Endodermal cell (in vitro differentiated cells): ENCODE measurements at regions not wholly inside any gene's neighbourhood (a gene's known extent, or its start where the extent isn't known, plus 50 kb on each side); places are given as distances from the start of the nearest gene placed in this dataset.

ENCODE experiments used
- DNase-seq: peaks from one replicate; pipeline ENCODE4 v3.0.0-alpha.2; 2017
- H3K27ac ChIP-seq: 2 replicates; pipeline ENCODE4 v1.5.1; 2013; ENCODE audit warnings: mild to moderate bottlenecking, low read depth, low read length, moderate library complexity
- H3K27me3 ChIP-seq: 2 replicates; pipeline ENCODE4 v1.6.1; 2013; ENCODE audit warnings: mild to moderate bottlenecking, low read length, moderate library complexity; ENCODE audit not compliant: insufficient read depth, control insufficient read depth, poor library complexity, severe bottlenecking
- H3K36me3 ChIP-seq: 2 replicates; pipeline ENCODE4 v1.7.0; 2013; ENCODE audit warnings: mild to moderate bottlenecking, low read length, moderate library complexity; ENCODE audit not compliant: control insufficient read depth, insufficient read depth
- H3K4me1 ChIP-seq: one replicate; pipeline ENCODE4 v1.7.0; 2013; ENCODE audit warnings: low read length; ENCODE audit not compliant: control insufficient read depth, insufficient read depth
- H3K4me3 ChIP-seq: 2 replicates; pipeline ENCODE4 v1.5.1; 2013; ENCODE audit warnings: mild to moderate bottlenecking, low read length, moderate library complexity
- H3K9ac ChIP-seq: 2 replicates; pipeline ENCODE4 v1.6.1; 2013; ENCODE audit warnings: mild to moderate bottlenecking, low read length, moderate library complexity; ENCODE audit not compliant: poor library complexity, severe bottlenecking; ENCODE audit errors: extremely low read depth
- H3K9me3 ChIP-seq: 2 replicates; pipeline ENCODE4 v1.6.1; 2013; ENCODE audit warnings: mild to moderate bottlenecking, low read length, moderate library complexity; ENCODE audit not compliant: control insufficient read depth
- H3K27ac Mint-ChIP-seq: 2 replicates; pipeline ENCODE4 v1.8.0; 2020; ENCODE audit warnings: mixed read lengths
- H3K27me3 Mint-ChIP-seq: 2 replicates; pipeline ENCODE4 v1.8.0; 2021; ENCODE audit warnings: mild to moderate bottlenecking, mixed read lengths; ENCODE audit not compliant: insufficient read depth
- H3K36me3 Mint-ChIP-seq: 2 replicates; pipeline ENCODE4 v1.8.0; 2020; ENCODE audit warnings: low read depth, mixed read lengths
- H3K4me1 Mint-ChIP-seq: 2 replicates; pipeline ENCODE4 v1.8.0; 2020; ENCODE audit warnings: mixed read lengths
- H3K4me3 Mint-ChIP-seq: 2 replicates; pipeline ENCODE4 v1.8.0; 2020; ENCODE audit warnings: mild to moderate bottlenecking, moderate library complexity, mixed read lengths
- H3K9me3 Mint-ChIP-seq: 2 replicates; pipeline ENCODE4 v1.8.0; 2020; ENCODE audit warnings: mild to moderate bottlenecking, mixed read lengths
- WGBS, 2 experiments: methylation state at CpG; one replicate each; pipeline versions ENCODE4 v1.1.5 to v1.1.7; 2013; ENCODE audit warnings: missing lambda C conversion rate in 2 of 2, mixed read lengths in 1 of 2; ENCODE audit not compliant: insufficient coverage in 1 of 2, insufficient read length in 1 of 2; 5-methylcytosine and 5-hydroxymethylcytosine counted together
- TF ChIP-seq, protein P1 (sequence below): fragments of 200-600 bp; sonication (generic); conservative IDR thresholded peaks from 2 replicates; pipeline ENCODE4 v1.5.0; 2021; ENCODE audit warnings: antibody characterized with exemption, mild to moderate bottlenecking

DNA sequence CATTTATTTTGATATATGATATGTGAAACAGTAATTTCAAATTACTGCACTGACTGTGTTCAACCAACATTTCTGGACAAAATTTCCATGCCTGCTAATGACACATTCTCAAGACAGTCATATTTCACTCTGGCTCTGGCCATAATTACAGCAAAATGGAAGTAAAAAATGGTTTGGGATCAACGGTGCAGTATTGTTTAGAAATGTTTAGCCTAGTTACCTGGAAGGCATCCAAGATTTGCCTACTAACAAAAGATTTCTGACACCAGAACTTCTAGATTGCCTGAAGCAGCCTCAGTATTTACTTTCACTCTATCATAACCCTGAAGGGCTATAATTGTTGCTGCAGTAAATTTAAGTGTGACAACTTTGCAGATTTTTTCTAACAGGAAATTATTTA, 416.3 kb downstream of the PCDH10 start:
- H3K27ac Mint-ChIP-seq, result no peak overlapping the region
- H3K36me3 Mint-ChIP-seq, result no peaks in the 10 kb centered on the region
- TF ChIP-seq, protein P1, sequence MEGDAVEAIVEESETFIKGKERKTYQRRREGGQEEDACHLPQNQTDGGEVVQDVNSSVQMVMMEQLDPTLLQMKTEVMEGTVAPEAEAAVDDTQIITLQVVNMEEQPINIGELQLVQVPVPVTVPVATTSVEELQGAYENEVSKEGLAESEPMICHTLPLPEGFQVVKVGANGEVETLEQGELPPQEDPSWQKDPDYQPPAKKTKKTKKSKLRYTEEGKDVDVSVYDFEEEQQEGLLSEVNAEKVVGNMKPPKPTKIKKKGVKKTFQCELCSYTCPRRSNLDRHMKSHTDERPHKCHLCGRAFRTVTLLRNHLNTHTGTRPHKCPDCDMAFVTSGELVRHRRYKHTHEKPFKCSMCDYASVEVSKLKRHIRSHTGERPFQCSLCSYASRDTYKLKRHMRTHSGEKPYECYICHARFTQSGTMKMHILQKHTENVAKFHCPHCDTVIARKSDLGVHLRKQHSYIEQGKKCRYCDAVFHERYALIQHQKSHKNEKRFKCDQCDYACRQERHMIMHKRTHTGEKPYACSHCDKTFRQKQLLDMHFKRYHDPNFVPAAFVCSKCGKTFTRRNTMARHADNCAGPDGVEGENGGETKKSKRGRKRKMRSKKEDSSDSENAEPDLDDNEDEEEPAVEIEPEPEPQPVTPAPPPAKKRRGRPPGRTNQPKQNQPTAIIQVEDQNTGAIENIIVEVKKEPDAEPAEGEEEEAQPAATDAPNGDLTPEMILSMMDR, result no peak
- H3K4me3 ChIP-seq, result no peak overlapping the region
- DNase-seq, result no peak
- no peak overlapping the region for H3K27ac ChIP-seq
- H3K27me3 ChIP-seq, result no peaks in the 10 kb centered on the region
- H3K36me3 ChIP-seq, result no peaks in the 10 kb centered on the region
- no peak overlapping the region for H3K9ac ChIP-seq
- WGBS, 2 experiments, result 100% methylated on average over 1 of the region's 1 CpG; no CpG with 5 or more reads in 1 of the 2 experiments
- H3K4me3 Mint-ChIP-seq, result no peak overlapping the region
- H3K9me3 ChIP-seq, result no peaks in the 10 kb centered on the region
- H3K4me1 ChIP-seq, result no peaks in the 10 kb centered on the region
- H3K27me3 Mint-ChIP-seq, result no peaks in the 10 kb centered on the region
- H3K4me1 Mint-ChIP-seq, result peaks cover under 1% of the 10 kb centered on the region
- peaks cover 2% of the 10 kb centered on the region for H3K9me3 Mint-ChIP-seq

DNA sequence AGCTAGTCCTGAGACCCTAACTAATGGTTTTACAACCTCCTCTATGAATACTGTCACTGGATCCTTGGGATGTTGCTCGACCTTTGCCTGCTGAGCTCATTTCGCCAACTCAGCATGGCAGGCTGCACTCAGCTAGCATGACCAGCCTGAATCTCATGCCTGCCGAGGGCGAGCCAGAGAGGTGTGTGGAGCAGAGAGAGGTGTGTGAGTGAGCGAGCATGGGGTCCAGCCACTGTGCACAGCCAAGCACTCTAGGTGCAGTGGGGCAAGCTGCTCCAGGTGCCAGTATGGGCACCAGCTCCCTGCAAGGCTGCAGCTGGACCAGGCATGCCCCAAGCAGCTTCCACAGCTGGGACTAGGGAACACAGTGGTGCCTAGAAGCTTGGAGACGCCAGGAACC, 410.9 kb downstream of the PCDH10 start:
- no peaks in the 10 kb centered on the region for H3K36me3 Mint-ChIP-seq

DNA sequence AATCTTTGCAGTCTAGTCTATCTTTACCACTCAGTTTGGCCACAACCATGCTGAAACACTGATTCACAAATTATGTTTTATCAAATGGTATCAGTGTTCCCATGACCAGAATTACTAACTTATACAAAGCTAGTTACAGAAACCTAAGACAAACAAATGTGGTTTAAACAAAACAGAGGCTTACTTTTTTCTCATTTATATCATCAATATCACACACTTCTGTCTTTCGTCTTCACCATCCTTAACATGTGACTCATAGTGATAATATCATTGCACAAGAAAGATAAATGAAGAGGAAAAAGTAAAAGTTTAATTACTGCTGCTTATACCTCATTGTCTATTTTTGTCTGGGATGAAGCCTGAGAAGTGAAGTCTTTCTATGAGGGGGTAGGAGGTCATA, 406.6 kb downstream of the PCDH10 start:
- peaks cover 2% of the 10 kb centered on the region for H3K4me1 Mint-ChIP-seq
- no peak overlapping the region for H3K4me3 Mint-ChIP-seq
- Histone ChIP-seq H3K9ac (no peak overlapping the region), H3K36me3 (no peaks in the 10 kb centered on the region), H3K4me1 (no peaks in the 10 kb centered on the region), H3K9me3 (peaks cover 8% of the 10 kb centered on the region), H3K27ac (no peak overlapping the region), H3K27me3 (no peaks in the 10 kb centered on the region), H3K4me3 (no peak overlapping the region)
- no peak overlapping the region for H3K27ac Mint-ChIP-seq
- TF ChIP-seq, protein P1, result no peak
- peaks cover 4% of the 10 kb centered on the region for H3K36me3 Mint-ChIP-seq
- 90% methylated on average over 1 of the region's 1 CpG; no CpG with 5 or more reads in 1 of the 2 experiments for WGBS, 2 experiments
- DNase-seq, result no peak
- no peaks in the 10 kb centered on the region for H3K9me3 Mint-ChIP-seq
- no peaks in the 10 kb centered on the region for H3K27me3 Mint-ChIP-seq

More for the DNA sequence above, 410.9 kb downstream of the PCDH10 start:
- H3K36me3 ChIP-seq, result no peaks in the 10 kb centered on the region
- no peak for DNase-seq
- no peak overlapping the region for H3K27ac Mint-ChIP-seq
- no peak overlapping the region for H3K4me3 ChIP-seq
- H3K9ac ChIP-seq, result no peak overlapping the region
- peaks cover 2% of the 10 kb centered on the region for H3K4me1 Mint-ChIP-seq
- H3K9me3 ChIP-seq, result no peaks in the 10 kb centered on the region
- H3K4me1 ChIP-seq, result no peaks in the 10 kb centered on the region
- no peak overlapping the region for H3K27ac ChIP-seq
- WGBS, 2 experiments, result 89 to 100% methylated on average over 1 to 6 of the region's 6 CpGs
- H3K27me3 ChIP-seq, result no peaks in the 10 kb centered on the region
- no peaks in the 10 kb centered on the region for H3K9me3 Mint-ChIP-seq
- TF ChIP-seq, protein P1, result no peak
- H3K4me3 Mint-ChIP-seq, result no peak overlapping the region
- H3K27me3 Mint-ChIP-seq, result no peaks in the 10 kb centered on the region
